ENCODE measurements at regions not wholly inside any gene's neighbourhood (a gene's known extent, or its start where the extent isn't known, plus 50 kb on each side); places are given as distances from the start of the nearest gene placed in this dataset.
A peak's percentile ranks its signal among the peaks of the same experiment; 100 is the strongest.
"Not testable (repeated sequence)": the region's sequence is repeated elsewhere in the genome, so short reads cannot be mapped to it uniquely, and the experiment has no call there.

- in situ Hi-C loops (cut with MboI; ENCODE audit: low pct_unique_long_range_greater_than_20kb, low sequenced_read_pairs) = no loop called here
- DNase-seq = no peak
Observed at GRCh38 chr4:115515366-115515765, 401.9 kb upstream of the NDST4 start.

GRCh38 chr4:115514675-115515074 is 401.3 kb upstream of the NDST4 start:
- in situ Hi-C loops (cut with MboI; ENCODE audit: low pct_unique_long_range_greater_than_20kb, low sequenced_read_pairs) = no loop called here
- DNase-seq = no peak

GRCh38 chr4:115505326-115505725 is 391.9 kb upstream of the NDST4 start:
- DNase-seq = no peak
- in situ Hi-C loops (cut with MboI; ENCODE audit: low pct_unique_long_range_greater_than_20kb, low sequenced_read_pairs) = no loop called here

GRCh38 chr4:115501656-115502055 is 388.2 kb upstream of the NDST4 start:
- in situ Hi-C loops (cut with MboI; ENCODE audit: low pct_unique_long_range_greater_than_20kb, low sequenced_read_pairs) = no loop called here
- DNase-seq = no peak

GRCh38 chr4:115493770-115494169 is 380.4 kb upstream of the NDST4 start:
- DNase-seq; in situ Hi-C loops (cut with MboI; ENCODE audit: low pct_unique_long_range_greater_than_20kb, low sequenced_read_pairs): not testable (repeated sequence)

GRCh38 chr4:115491686-115492085 is 378.3 kb upstream of the NDST4 start:
- in situ Hi-C loops (cut with MboI; ENCODE audit: low pct_unique_long_range_greater_than_20kb, low sequenced_read_pairs) = no loop called here

GRCh38 chr4:115489279-115489678 is 375.9 kb upstream of the NDST4 start:
- DNase-seq = no peak
- in situ Hi-C loops (cut with MboI; ENCODE audit: low pct_unique_long_range_greater_than_20kb, low sequenced_read_pairs) = no loop called here

More at GRCh38 chr4:115491686-115492085, 378.3 kb upstream of the NDST4 start:
- no peak for DNase-seq

- no peak for DNase-seq
- in situ Hi-C loops (cut with MboI; ENCODE audit: low pct_unique_long_range_greater_than_20kb, low sequenced_read_pairs) = no loop called here
Observed at GRCh38 chr4:115485402-115485801, 372.0 kb upstream of the NDST4 start.

- in situ Hi-C loops (cut with MboI; ENCODE audit: low pct_unique_long_range_greater_than_20kb, low sequenced_read_pairs) = no loop called here
Observed at GRCh38 chr4:115484479-115484878, 371.1 kb upstream of the NDST4 start.

GRCh38 chr4:115470763-115471162 is 357.3 kb upstream of the NDST4 start:
- in situ Hi-C loops (cut with MboI; ENCODE audit: low pct_unique_long_range_greater_than_20kb, low sequenced_read_pairs) = no loop called here

More at GRCh38 chr4:115484479-115484878, 371.1 kb upstream of the NDST4 start:
- peak; percentile 15 for DNase-seq

GRCh38 chr4:115459301-115459700 is 345.9 kb upstream of the NDST4 start:
- DNase-seq; in situ Hi-C loops (cut with MboI; ENCODE audit: low pct_unique_long_range_greater_than_20kb, low sequenced_read_pairs): not testable (repeated sequence)

More at GRCh38 chr4:115470763-115471162, 357.3 kb upstream of the NDST4 start:
- no peak for DNase-seq

- no peak for DNase-seq
- in situ Hi-C loops (cut with MboI; ENCODE audit: low pct_unique_long_range_greater_than_20kb, low sequenced_read_pairs) = no loop called here
Observed at GRCh38 chr4:115456231-115456630, 342.8 kb upstream of the NDST4 start.

GRCh38 chr4:115454228-115454627 is 340.8 kb upstream of the NDST4 start:
- in situ Hi-C loops (cut with MboI; ENCODE audit: low pct_unique_long_range_greater_than_20kb, low sequenced_read_pairs) = no loop called here
- no peak for DNase-seq

GRCh38 chr4:115453416-115453815 is 340.0 kb upstream of the NDST4 start:
- DNase-seq = no peak
- in situ Hi-C loops (cut with MboI; ENCODE audit: low pct_unique_long_range_greater_than_20kb, low sequenced_read_pairs) = no loop called here

GRCh38 chr4:115452229-115452628 is 338.8 kb upstream of the NDST4 start:
- DNase-seq; in situ Hi-C loops (cut with MboI; ENCODE audit: low pct_unique_long_range_greater_than_20kb, low sequenced_read_pairs): not testable (repeated sequence)

GRCh38 chr4:115437739-115438138 is 324.3 kb upstream of the NDST4 start:
- DNase-seq = no peak
- in situ Hi-C loops (cut with MboI; ENCODE audit: low pct_unique_long_range_greater_than_20kb, low sequenced_read_pairs) = no loop called here

- DNase-seq = no peak
- in situ Hi-C loops (cut with MboI; ENCODE audit: low pct_unique_long_range_greater_than_20kb, low sequenced_read_pairs) = no loop called here
Observed at GRCh38 chr4:115433491-115433890, 320.1 kb upstream of the NDST4 start.

GRCh38 chr4:115430024-115430423 is 316.6 kb upstream of the NDST4 start:
- in situ Hi-C loops (cut with MboI; ENCODE audit: low pct_unique_long_range_greater_than_20kb, low sequenced_read_pairs) = no loop called here
- DNase-seq = no peak

GRCh38 chr4:115428455-115428854 is 315.0 kb upstream of the NDST4 start:
- no peak for DNase-seq
- in situ Hi-C loops (cut with MboI; ENCODE audit: low pct_unique_long_range_greater_than_20kb, low sequenced_read_pairs) = no loop called here

GRCh38 chr4:115424852-115425251 is 311.4 kb upstream of the NDST4 start:
- DNase-seq = no peak
- in situ Hi-C loops (cut with MboI; ENCODE audit: low pct_unique_long_range_greater_than_20kb, low sequenced_read_pairs) = no loop called here

- DNase-seq = no peak
- in situ Hi-C loops (cut with MboI; ENCODE audit: low pct_unique_long_range_greater_than_20kb, low sequenced_read_pairs) = no loop called here
Observed at GRCh38 chr4:115418635-115419396, 305.4 kb upstream of the NDST4 start.
